ENCODE measurements at regions not wholly inside any gene's neighbourhood (a gene's known extent, or its start where the extent isn't known, plus 50 kb on each side); places are given as distances from the start of the nearest gene placed in this dataset.

DNA sequence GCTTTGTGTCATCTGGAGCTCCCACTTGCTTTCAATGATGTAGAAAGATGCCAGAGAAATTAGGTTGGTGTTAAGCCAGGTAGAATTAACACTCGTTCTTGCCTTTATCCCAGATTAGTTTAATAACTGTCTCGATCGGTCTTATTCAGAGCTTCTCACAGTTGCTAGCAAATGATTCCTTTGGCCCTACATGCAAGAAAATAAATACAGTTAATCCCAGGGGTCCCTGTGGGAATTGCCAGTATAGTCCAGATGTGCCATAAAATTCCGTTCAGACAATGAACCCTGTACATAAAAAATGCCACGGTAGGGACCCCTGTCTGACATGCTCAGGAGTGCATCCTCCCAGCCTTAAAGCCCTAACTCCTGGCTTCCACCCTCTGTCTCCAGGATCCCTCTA, 207.5 kb downstream of the ARHGAP12 start:
- no peak for TF ChIP-seq POLR2A (IDR thresholded peaks at IDR 0.05)
- TF ChIP-seq, protein P1, sequence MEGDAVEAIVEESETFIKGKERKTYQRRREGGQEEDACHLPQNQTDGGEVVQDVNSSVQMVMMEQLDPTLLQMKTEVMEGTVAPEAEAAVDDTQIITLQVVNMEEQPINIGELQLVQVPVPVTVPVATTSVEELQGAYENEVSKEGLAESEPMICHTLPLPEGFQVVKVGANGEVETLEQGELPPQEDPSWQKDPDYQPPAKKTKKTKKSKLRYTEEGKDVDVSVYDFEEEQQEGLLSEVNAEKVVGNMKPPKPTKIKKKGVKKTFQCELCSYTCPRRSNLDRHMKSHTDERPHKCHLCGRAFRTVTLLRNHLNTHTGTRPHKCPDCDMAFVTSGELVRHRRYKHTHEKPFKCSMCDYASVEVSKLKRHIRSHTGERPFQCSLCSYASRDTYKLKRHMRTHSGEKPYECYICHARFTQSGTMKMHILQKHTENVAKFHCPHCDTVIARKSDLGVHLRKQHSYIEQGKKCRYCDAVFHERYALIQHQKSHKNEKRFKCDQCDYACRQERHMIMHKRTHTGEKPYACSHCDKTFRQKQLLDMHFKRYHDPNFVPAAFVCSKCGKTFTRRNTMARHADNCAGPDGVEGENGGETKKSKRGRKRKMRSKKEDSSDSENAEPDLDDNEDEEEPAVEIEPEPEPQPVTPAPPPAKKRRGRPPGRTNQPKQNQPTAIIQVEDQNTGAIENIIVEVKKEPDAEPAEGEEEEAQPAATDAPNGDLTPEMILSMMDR (IDR thresholded peaks at IDR 0.05) = no peak
- no peak for DNase-seq
- H3K9me3 ChIP-seq = no peaks in the 10 kb centered on the region
- H3K36me3 ChIP-seq (replicated peaks in 1 of 2; ENCODE audit: insufficient read depth in 1 of 2, low read depth in 2 of 2) = no peaks in the 10 kb centered on the region
- H3K4me3 ChIP-seq = no peak overlapping the region
- peaks cover 19% of the 10 kb centered on the region for H3K4me1 ChIP-seq
- 85 to 87% methylated on average over 5 of the region's 5 CpGs for WGBS, 2 donors
- no peak for ATAC-seq
- no peak overlapping the region for H3K27ac ChIP-seq
- H3K27me3 ChIP-seq = no peaks in the 10 kb centered on the region
- intact Hi-C loops (cut with DNase I) = no loop called here

DNA sequence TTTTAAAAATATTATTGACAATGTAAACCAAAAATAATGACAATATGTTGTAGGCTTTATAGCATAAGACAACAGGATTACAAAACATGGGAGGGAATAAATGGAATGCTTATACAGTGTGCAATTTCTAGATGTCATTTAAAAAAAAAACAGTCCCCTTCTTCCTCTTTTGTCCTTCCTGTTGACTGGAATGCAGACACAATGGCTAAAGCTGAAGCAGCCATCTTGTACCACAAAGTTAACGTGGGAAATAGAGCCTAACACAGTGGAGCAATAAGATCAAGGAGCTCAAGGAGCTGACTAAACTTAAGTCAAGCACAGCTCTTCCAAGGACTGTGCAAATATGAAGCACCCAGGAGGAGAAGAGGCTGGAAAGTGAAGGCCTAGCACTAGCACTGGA, 208.1 kb downstream of the ARHGAP12 start:
- Histone ChIP-seq H3K27ac (no peak overlapping the region), H3K9me3 (no peaks in the 10 kb centered on the region), H3K4me3 (no peak overlapping the region), H3K36me3 (replicated peaks in 1 of 2; ENCODE audit: insufficient read depth in 1 of 2, low read depth in 2 of 2) (no peaks in the 10 kb centered on the region), H3K27me3 (no peaks in the 10 kb centered on the region), H3K4me1 (peaks cover 14% of the 10 kb centered on the region)
- no peak for ATAC-seq
- TF ChIP-seq, protein P1 (IDR thresholded peaks at IDR 0.05) = no peak
- no peak for TF ChIP-seq POLR2A (IDR thresholded peaks at IDR 0.05)
- 56 to 86% methylated on average over 1 of the region's 1 CpG for WGBS, 2 donors
- DNase-seq = no peak
- intact Hi-C loops (cut with DNase I) = no loop called here

DNA sequence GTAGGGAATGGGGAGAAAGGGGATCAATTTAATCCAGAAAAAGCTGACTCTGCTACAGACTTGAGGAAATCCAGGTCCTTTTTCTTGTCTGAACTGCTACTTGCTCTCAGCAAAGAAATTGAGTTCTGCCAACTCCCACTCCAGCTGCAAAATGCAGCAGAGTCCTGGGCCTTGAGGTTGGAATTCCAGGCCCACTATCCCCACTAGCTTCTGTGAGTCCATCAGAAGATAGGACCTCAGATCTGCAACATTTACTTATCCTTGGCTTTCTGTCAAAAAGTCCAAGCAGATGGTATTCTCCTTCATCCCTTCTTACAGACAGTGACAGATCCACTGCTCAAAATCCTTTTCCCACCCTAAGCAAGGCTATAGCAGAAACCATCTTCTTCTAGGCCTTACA, 219.2 kb downstream of the ARHGAP12 start:
- Histone ChIP-seq H3K4me3 (no peak overlapping the region), H3K4me1 (peaks cover 6% of the 10 kb centered on the region), H3K9me3 (no peaks in the 10 kb centered on the region), H3K27ac (no peak overlapping the region), H3K36me3 (replicated peaks in 1 of 2; ENCODE audit: insufficient read depth in 1 of 2, low read depth in 2 of 2) (no peaks in the 10 kb centered on the region), H3K27me3 (no peaks in the 10 kb centered on the region)
- TF ChIP-seq POLR2A (IDR thresholded peaks at IDR 0.05) = no peak
- TF ChIP-seq, protein P1 (IDR thresholded peaks at IDR 0.05) = no peak
- ATAC-seq (no peak), DNase-seq (no peak)
- intact Hi-C loops (cut with DNase I) = loop anchor here (10.0 kb wide), 1 partner anchor 85 kb away; no protein-coding TSS in a partner anchor

DNA sequence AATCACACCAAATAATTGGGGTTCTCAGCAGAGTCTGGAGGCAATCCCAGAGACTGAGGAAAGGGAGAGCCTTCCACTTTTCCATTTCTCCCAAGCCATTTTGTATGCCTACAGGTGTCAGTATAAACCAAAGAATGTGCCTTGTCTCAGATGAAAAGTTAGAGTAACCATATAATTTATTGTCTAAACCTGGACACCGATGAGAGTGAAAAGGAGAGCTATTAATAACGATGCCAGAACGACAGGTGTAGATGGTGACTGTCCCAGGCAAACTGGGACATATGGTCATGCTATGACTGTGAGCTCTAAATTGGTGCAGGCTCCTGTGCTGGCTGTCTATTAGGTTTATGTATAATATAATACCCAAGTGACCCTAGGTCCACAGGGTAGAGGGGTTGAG, 219.6 kb downstream of the ARHGAP12 start:
- H3K4me1 ChIP-seq = peaks cover 6% of the 10 kb centered on the region
- H3K27ac ChIP-seq = peak overlapping the region in 3 of 4 donors; percentile 4 to 73 (median 56)
- no peaks in the 10 kb centered on the region for H3K27me3 ChIP-seq
- TF ChIP-seq, protein P1 (IDR thresholded peaks at IDR 0.05) = peak in 6 of 7 experiments; percentile 35 to 69 (median 64)
- no peak for TF ChIP-seq POLR2A (IDR thresholded peaks at IDR 0.05)
- intact Hi-C loops (cut with DNase I) = loop anchor here (10.0 kb wide), 1 partner anchor 86 kb away; no protein-coding TSS in a partner anchor
- H3K36me3 ChIP-seq (replicated peaks in 1 of 2; ENCODE audit: insufficient read depth in 1 of 2, low read depth in 2 of 2) = no peaks in the 10 kb centered on the region
- 16 to 23% methylated on average over 3 of the region's 3 CpGs for WGBS, 2 donors
- H3K9me3 ChIP-seq = no peaks in the 10 kb centered on the region
- DNase-seq (no peak), ATAC-seq (peak; percentile 54)
- H3K4me3 ChIP-seq = no peak overlapping the region

DNA sequence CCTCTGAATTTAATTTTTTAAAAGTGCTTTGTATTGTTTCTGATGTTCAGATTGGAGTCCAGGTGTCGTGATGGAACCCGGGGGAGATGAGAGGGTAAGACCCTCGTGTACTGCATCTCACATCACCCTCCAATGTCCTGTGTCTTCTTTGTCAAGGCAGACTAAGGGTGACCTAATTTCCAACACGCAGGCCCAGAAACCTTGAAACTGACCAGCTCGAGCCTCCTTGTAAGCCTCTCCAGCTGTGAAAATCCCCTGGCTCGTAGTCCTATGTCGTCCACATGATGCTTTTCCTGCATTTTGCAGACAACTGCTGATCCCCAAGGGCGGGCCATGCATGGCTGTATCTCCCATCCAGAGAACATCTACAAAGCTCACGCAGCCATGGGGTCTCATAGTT, 220.2 kb downstream of the ARHGAP12 start:
- intact Hi-C loops (cut with DNase I) = loop anchor here (10.0 kb wide), 1 partner anchor 86 kb away; no protein-coding TSS in a partner anchor
- WGBS, 2 donors = 47% methylated on average over 9 of the region's 9 CpGs
- no peak for ATAC-seq
- Histone ChIP-seq H3K4me3 (no peak overlapping the region), H3K4me1 (peaks cover 6% of the 10 kb centered on the region), H3K36me3 (replicated peaks in 1 of 2; ENCODE audit: insufficient read depth in 1 of 2, low read depth in 2 of 2) (no peaks in the 10 kb centered on the region), H3K27ac (peak overlapping the region in 3 of 4 donors; percentile 4 to 73 (median 56)), H3K27me3 (no peaks in the 10 kb centered on the region), H3K9me3 (no peaks in the 10 kb centered on the region)
- DNase-seq = no peak
- TF ChIP-seq, protein P1 (IDR thresholded peaks at IDR 0.05) = no peak
- no peak for TF ChIP-seq POLR2A (IDR thresholded peaks at IDR 0.05)

Measured in body of pancreas (tissue), 4 donors.